Ascending aorta (tissue), 2 donors: ENCODE measurements at regions not wholly inside any gene's neighbourhood (a gene's known extent, or its start where the extent isn't known, plus 50 kb on each side); places are given as distances from the start of the nearest gene placed in this dataset.
A peak's percentile ranks its signal among the peaks of the same experiment; 100 is the strongest.

Experiments used
- DNase-seq, 2 donors: peaks; one replicate each; pipeline ENCODE4 v3.0.0-alpha.2; 2019; ENCODE audit warnings: low spot score in 2 of 2
- H3K27ac ChIP-seq, 2 donors: fragments of 200-600 bp; sonication (generic); one replicate each; pipeline ENCODE4 v1.5.1; 2016 to 2017; ENCODE audit warnings: mild to moderate bottlenecking in 1 of 2
- H3K27me3 ChIP-seq: fragments of 200-600 bp; sonication (generic); one replicate; pipeline ENCODE4 v1.5.1; 2017
- H3K36me3 ChIP-seq, 2 donors: fragments of 200-600 bp; sonication (generic); one replicate each; pipeline ENCODE4 v1.5.1; 2016
- H3K4me1 ChIP-seq, 2 donors: fragments of 200-600 bp; sonication (generic); one replicate each; pipeline ENCODE4 v1.5.1; 2016 to 2017; ENCODE audit warnings: mild to moderate bottlenecking in 1 of 2
- H3K4me3 ChIP-seq, 2 donors: fragments of 200-600 bp; sonication (generic); one replicate each; pipeline ENCODE4 v1.5.1; 2016 to 2017; ENCODE audit warnings: mild to moderate bottlenecking in 1 of 2
- H3K9me3 ChIP-seq, 2 donors: fragments of 200-600 bp; sonication (generic); one replicate each; pipeline ENCODE4 v1.5.1; 2016
- intact Hi-C: fragments of 100-400 bp; cut with DNase I; formaldehyde crosslinking; loops from one replicate; pipeline ENCODE4 v1.15.1; 2023
- TF ChIP-seq, protein P1 (sequence below), 3 experiments: fragments of 200-600 bp in 2 of 3; fragments of 450-650 bp in 1 of 3; sonication (generic) in 2 of 3; IDR thresholded peaks; one replicate each; pipeline ENCODE4 v1.5.1; 2016 to 2019; ENCODE audit warnings: antibody characterized with exemption in 3 of 3, mild to moderate bottlenecking in 1 of 3, moderate library complexity in 1 of 3

DNA sequence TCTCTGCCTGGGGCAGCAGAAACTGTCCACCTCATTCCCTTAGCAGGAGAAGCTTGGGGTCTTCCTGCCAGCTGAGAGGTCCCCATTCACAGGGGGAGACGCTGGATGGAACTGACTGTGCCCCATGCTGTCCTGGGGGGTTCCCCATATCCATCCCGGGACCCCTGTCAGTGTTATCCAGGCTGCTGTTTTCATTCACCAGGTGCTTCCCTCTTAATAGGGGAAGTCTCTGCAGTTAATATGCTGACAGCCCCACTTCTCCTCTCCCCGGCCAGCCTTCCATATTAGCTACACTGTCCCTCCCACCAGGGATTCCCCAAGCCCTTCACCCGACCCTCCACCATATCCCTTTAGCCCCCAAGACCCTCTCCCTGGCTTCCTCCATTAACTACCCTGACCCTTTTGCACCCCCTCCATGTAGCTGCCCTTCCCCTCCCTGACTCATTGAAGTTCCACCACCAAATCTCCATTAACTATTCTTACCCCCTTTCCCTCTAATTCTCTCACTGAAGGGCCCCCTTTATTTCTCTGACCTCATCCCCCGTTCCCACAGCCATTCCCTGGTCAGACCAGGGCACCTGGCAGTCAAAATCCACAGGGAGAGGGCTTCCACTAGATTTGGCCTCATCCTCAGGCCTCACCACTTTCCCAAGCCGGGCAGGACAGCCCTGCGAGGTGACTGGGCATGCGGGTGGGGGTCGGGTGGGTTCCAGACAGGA is 92.0 kb upstream of the PAX2 start:
- peak overlapping the region; percentile 18 to 51 for H3K4me3 ChIP-seq
- H3K9me3 ChIP-seq: no peaks in the 10 kb centered on the region
- no peak overlapping the region for H3K27ac ChIP-seq
- peaks cover 3 to 4% of the 10 kb centered on the region in 2 donors for H3K4me1 ChIP-seq
- no peaks in the 10 kb centered on the region for H3K36me3 ChIP-seq
- DNase-seq: no peak
- H3K27me3 ChIP-seq: peaks cover 29% of the 10 kb centered on the region
- TF ChIP-seq, protein P1, sequence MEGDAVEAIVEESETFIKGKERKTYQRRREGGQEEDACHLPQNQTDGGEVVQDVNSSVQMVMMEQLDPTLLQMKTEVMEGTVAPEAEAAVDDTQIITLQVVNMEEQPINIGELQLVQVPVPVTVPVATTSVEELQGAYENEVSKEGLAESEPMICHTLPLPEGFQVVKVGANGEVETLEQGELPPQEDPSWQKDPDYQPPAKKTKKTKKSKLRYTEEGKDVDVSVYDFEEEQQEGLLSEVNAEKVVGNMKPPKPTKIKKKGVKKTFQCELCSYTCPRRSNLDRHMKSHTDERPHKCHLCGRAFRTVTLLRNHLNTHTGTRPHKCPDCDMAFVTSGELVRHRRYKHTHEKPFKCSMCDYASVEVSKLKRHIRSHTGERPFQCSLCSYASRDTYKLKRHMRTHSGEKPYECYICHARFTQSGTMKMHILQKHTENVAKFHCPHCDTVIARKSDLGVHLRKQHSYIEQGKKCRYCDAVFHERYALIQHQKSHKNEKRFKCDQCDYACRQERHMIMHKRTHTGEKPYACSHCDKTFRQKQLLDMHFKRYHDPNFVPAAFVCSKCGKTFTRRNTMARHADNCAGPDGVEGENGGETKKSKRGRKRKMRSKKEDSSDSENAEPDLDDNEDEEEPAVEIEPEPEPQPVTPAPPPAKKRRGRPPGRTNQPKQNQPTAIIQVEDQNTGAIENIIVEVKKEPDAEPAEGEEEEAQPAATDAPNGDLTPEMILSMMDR (IDR thresholded peaks at IDR 0.05): no peak
- intact Hi-C loops: no loop called here

DNA sequence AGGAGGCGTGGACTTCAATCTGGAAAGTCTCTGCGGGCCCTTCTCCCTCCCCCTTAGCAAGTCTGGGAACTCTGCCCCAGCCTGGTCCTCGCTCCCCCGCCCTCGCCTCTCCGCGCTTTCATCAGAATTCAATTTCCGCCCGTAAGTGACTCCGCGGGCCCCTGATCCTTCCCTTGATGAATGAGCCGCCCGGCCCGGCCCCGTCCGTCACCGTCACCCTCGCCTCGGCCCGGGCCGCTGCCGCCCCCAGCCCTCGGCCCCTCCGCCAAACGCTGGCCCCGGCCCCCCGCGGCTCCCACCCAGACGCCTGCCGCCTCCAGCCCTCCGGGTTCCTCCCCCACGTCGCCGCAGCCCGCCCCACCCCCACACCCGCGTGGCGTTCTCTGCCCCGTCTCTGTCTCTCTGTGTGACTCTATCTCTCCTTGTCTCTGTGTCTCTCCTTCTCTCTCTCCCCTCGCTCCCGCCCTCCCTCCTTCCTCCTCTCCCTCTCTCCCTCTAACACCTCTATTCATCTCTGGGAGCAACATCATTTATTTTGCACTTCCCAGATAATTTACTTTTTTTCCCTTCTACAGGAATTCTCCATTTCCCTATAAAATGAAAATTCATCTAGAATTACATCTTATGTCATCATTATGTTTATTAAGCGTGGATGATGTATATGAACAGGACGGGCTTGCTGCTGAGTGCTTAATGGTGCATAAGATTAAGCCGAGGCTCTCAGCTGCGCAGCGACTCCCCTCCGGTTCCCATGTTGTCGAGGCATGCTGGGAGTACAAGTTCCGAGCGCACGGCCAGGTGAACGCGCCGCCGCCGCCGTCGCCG is 91.2 kb upstream of the PAX2 start:
- H3K36me3 ChIP-seq: no peaks in the 10 kb centered on the region
- DNase-seq: no peak
- H3K27me3 ChIP-seq: peaks cover 29% of the 10 kb centered on the region
- peak overlapping the region; percentile 18 to 51 for H3K4me3 ChIP-seq
- TF ChIP-seq, protein P1 (IDR thresholded peaks at IDR 0.05): no peak
- H3K27ac ChIP-seq: no peak overlapping the region
- intact Hi-C loops: no loop called here
- peaks cover 3 to 4% of the 10 kb centered on the region in 2 donors for H3K4me1 ChIP-seq
- no peaks in the 10 kb centered on the region for H3K9me3 ChIP-seq

DNA sequence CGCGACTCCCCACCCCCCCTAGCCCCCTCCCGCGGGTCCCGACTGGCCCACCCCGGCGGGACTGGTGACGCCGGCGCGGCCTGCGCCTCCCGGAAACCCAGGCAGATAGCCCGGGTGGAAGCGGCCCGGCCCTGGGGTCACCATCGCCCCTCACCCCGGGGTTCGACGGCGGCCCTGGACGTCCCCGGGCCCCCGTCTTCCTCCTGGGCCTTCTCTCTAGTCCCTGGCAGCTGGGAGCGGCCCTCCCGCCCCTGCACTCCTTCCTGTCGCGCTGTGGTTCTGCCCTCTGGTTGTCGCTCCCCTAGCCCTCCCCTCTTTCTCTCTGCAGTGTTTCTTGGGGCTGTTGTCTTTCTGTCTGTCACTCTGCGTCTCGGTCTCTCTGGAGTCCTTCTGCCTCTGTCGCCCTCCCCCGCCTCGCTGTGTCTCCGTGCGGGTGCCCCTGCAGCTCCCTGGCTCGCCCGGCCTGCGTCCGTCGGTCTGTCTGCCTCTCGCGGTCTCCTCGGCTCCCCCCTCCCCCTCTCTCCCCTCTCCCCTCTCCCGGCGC is 90.5 kb upstream of the PAX2 start:
- peak overlapping the region; percentile 18 to 51 for H3K4me3 ChIP-seq

DNA sequence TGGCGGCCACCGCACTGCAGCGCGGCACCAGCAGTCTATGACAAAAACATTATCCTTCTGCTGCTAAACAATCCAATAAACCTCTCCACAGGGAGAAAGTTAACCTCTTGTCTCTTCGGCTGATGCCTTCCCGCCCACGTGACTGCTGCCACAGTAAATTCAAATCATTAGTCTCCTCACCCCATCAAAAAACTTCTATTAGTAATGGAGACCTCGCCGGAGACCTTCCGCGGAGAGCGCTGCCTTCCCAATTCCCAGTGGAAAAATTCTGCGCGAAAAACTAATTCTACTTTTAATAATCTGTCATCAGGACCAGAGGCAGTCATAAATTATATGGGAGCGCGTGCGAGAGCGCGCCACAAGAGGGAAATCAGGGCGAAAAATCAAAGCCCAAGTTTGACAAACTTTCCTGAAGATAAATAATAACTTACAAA is 90.0 kb upstream of the PAX2 start:
- peaks cover 29% of the 10 kb centered on the region for H3K27me3 ChIP-seq

More for the DNA sequence above, 90.5 kb upstream of the PAX2 start:
- H3K4me1 ChIP-seq: peaks cover 3 to 4% of the 10 kb centered on the region in 2 donors
- H3K9me3 ChIP-seq: no peaks in the 10 kb centered on the region
- H3K27me3 ChIP-seq: peaks cover 29% of the 10 kb centered on the region
- H3K36me3 ChIP-seq: no peaks in the 10 kb centered on the region
- TF ChIP-seq, protein P1 (IDR thresholded peaks at IDR 0.05): no peak
- intact Hi-C loops: no loop called here
- H3K27ac ChIP-seq: no peak overlapping the region
- no peak for DNase-seq

DNA sequence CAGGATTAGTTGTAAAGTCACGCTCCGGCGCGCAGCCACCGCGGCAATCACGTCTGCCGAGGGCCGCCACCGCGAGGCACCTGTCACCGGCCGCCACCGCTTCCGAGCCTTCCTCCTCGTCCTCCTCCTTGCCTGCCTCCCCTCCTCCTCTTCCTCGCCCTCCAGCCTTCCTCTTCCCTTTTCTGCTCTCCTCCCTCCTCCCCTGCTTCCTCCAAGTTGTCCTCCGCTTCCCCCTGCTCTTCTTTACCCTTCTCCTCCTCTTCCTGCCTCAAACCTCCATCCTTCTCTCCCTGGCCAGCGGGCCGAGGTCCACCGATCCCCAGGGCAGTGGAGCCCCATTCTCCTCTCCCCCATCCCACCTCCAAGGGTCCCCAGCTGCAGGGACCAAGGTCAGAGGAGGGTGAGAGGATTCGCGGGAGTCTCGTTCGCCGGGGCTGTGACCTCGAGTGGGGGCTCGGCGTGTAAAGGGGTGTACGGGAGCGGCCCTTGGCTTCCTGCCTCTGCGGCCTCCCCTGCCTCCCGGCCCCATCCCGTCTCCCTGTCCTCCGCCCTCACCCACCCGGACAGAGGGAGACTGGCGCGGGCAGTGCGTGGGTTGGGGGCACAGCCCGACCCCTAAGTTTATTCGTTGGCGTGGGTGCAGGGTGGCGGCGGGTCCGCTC is 89.5 kb upstream of the PAX2 start:
- Histone ChIP-seq H3K36me3 (no peaks in the 10 kb centered on the region), H3K9me3 (no peaks in the 10 kb centered on the region), H3K27me3 (peaks cover 29% of the 10 kb centered on the region), H3K27ac (no peak overlapping the region), H3K4me3 (peak overlapping the region in 1 of 2 donors; percentile 40), H3K4me1 (peaks cover 3 to 4% of the 10 kb centered on the region in 2 donors)
- TF ChIP-seq, protein P1 (IDR thresholded peaks at IDR 0.05): no peak
- no peak for DNase-seq
- intact Hi-C loops: no loop called here

More for the DNA sequence above, 90.0 kb upstream of the PAX2 start:
- Histone ChIP-seq H3K4me1 (peaks cover 3 to 4% of the 10 kb centered on the region in 2 donors), H3K9me3 (no peaks in the 10 kb centered on the region), H3K36me3 (no peaks in the 10 kb centered on the region), H3K27ac (no peak overlapping the region), H3K4me3 (peak overlapping the region in 1 of 2 donors; percentile 51)
- DNase-seq: no peak
- TF ChIP-seq, protein P1 (IDR thresholded peaks at IDR 0.05): no peak
- intact Hi-C loops: no loop called here
